GM19455 (cell line): ENCODE measurements at regions not wholly inside any gene's neighbourhood (a gene's known extent, or its start where the extent isn't known, plus 50 kb on each side); places are given as distances from the start of the nearest gene placed in this dataset.

Source experiments
- ATAC-seq: cut with Tn5 transposase; IDR thresholded peaks from one replicate; pipeline ENCODE4 v1.9.1; 2021; ENCODE audit not compliant: unreplicated experiment

DNA sequence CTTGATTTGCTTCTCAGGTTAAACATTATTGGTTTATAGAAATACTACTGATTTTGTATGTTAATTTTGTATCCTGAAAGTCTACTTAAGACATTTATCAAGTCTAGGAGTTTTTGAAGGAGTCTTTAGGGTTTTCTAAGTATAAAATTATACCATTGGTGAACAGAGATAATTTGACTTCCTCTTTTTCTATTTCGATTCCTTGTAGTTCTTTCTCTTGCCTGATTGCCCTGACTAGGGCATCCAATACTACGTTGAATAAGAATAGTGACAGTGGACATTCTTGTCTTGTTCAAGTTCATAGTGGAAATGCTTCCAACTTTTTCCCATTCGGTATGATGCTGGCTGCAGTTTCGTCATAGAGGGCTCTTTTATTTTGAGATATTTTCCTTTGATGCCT is 807.5 kb upstream of the SLC10A2 start:
- no peak for ATAC-seq

DNA sequence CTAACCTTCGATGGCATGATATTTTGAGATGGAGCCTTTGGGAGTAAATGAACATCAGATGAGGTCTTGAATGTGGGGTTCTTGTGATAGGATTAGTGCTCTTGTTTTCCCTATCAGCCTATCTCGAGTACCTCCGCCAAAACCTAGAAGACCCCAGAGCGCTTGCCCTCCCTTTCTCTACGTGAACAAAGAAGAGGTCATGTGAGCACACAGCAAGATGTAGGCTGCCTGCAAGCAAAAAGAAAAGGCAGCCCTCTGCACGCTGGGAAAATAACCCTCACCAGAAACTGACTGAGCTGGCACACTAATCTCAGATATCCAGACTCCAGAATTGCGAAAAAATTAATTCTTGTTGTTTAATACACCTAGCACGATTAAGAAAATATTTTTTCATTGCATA is 799.8 kb upstream of the SLC10A2 start:
- no peak for ATAC-seq

DNA sequence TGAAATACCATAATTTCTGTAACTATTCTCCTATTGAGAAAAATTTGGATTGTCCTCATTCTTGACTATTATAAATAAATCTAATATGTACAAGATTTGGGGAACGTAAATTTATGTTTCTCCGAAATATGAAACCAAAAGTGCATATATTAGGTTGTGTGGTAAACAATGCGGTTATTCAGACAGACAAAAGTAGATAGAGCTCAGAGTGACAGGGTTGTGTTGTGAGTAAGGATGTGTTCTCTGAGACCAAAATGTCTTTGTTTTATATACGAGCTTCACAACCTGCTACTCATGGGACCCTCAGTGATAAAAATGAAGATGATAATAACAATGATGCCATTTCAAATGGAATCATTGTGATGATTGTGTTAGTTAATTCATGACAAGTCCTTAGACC is 796.3 kb upstream of the SLC10A2 start:
- no peak for ATAC-seq

GRCh38 chr13:103859952-103860351 is 793.7 kb upstream of the SLC10A2 start:
- ATAC-seq: no peak

- ATAC-seq: no peak
Observed at GRCh38 chr13:103852036-103852435, 785.8 kb upstream of the SLC10A2 start.

GRCh38 chr13:103844471-103844870 is 778.3 kb upstream of the SLC10A2 start:
- ATAC-seq: no peak

DNA sequence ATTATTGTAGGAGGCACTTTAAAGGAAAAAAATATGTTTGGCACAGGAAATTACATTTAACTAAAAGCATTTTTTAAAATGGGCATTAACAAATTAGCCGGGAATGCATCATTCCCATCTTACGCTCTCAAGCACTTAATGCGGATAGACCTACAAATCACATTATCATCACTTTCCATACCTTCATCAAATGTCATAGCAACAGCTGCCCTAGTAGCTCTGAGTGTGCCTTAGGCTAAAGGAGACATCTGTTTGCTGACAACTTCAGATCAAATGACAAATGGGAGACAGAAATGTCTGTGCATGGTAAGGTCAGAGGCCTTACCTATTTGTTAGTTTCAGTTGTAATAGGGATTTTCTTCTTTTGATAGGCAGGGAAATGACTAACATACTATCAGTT is 773.2 kb upstream of the SLC10A2 start:
- no peak for ATAC-seq

DNA sequence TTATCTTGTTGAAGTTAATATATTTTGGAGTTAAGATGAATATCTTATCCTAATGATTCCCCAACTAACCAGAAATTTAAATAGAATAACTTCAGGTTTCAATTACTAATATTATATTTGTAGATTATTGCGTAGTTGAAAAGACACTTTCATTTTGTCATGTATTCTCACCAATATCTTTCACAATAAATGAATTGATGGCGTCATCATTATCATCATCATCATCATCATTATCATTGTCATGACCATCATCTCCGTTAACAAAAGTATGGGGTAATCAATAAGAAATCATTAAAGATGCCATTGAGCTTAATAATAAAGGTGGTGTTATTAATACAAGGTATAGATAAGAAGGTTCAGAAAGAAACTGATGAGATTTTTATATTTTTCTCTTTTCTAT is 768.8 kb upstream of the SLC10A2 start:
- no peak for ATAC-seq

DNA sequence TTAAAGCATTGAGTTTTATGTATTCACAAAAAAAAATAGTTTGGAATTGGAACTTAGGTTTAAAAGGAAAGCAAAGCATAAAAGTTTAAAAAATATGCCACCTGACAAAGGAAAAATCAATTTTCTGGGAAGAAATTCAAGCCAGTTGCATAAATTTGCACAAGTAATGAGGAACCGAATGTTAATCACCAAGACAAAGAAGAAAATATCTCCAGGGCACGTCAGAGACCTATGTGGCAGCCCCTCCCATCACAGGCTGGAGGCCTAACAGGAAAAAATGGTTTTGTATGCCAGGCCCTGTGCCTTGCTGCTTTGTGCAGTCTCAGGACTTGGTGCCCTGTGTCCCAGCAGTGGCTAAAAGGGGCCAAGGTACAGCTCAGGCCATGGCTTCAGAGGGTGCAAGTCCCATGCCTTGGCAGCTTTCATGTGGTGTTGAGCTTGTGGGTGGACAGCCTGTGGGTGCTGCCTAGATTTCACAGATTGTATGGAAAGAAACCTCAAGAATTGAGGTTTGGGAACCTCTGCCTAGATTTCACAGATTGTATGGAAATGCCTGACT is 767.2 kb upstream of the SLC10A2 start:
- no peak for ATAC-seq

- no peak for ATAC-seq
Observed at GRCh38 chr13:103815619-103816018, 749.4 kb upstream of the SLC10A2 start.

DNA sequence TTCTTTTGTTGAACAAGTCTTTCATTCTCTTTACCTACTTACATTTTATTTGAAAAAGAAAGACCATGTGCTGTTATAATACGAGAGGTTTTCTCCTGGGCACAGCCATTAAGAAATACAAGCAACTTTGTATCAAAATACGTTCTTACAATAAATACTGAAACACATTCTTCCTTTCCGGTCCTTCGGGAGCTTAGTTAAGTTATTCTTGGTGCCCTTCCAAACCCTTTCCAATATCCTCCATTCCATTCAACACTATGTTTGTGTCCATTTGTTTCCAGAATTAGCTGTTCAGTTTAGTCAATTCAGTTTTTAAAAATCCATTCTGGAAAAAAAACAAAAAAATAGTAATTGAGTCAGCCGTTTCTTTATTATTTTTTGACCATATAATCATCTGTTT is 746.8 kb upstream of the SLC10A2 start:
- no peak for ATAC-seq

GRCh38 chr13:103812558-103812957 is 746.3 kb upstream of the SLC10A2 start:
- ATAC-seq: no peak

DNA sequence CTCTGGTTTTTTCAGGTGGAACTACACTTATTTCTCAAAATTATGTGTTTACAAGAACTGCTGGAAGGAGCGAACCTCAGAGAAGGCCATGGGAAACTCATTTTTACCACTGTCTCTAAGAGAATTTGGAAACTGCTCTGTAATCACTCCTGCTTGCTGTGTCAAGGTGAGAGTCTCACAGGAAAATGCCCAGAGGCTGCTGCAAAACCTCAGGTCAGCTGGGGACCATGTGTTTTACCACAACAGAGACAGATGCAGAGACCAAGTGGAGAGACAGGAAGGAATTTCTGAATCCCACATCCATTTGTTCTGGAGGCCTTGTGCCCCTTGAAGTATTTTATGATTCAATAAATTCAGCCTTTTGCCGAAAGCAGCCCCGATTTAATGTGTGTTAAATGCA is 743.8 kb upstream of the SLC10A2 start:
- no peak for ATAC-seq

- ATAC-seq: no peak
Observed at GRCh38 chr13:103805771-103806170, 739.6 kb upstream of the SLC10A2 start.

DNA sequence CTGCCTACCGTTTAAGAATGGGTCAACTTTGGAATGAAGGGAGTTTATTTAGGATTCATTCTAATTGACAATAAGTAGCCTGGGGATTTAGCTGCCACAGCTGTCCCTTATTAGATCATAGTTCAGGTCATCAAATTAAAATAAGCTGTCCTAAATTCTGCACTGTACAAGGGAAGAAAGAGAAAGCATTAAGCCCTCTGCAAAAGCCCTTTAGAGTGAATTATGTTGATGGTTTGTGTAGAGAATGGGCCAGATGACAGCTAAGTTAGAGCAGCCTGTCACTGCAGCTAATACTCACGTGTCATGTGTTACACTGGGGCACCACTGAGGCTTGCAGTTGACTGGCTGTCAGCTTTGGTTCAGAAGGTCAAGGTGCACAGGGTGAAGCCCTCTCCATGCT is 737.1 kb upstream of the SLC10A2 start:
- ATAC-seq: no peak

GRCh38 chr13:103799028-103799427 is 732.8 kb upstream of the SLC10A2 start:
- no peak for ATAC-seq

DNA sequence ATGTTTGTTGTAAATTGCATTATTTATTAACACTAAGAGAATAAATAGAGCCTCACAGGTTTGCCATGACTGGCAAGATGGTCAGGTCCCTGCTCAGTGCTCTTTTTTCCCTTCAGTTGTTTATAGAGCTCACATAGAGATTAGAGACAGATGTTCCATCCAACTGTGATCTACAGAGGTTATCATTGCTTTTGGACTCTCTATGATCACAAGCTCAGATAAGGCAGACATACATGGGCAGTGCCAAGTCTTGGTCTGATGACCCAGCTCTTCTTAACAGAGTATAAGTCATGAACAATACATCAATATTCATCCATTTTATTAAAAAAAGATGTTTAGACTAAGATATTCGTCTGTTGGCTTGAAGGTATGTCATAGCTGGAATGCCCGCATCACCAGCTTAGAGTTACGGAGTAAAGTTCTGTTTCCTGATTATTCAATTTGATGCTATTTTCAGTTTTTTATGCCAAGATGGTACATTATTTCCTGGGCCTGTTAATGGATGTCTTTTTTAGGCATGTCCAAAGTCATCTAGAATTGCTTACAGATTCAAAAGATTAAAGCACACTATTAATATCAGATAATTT is 729.8 kb upstream of the SLC10A2 start:
- no peak for ATAC-seq

DNA sequence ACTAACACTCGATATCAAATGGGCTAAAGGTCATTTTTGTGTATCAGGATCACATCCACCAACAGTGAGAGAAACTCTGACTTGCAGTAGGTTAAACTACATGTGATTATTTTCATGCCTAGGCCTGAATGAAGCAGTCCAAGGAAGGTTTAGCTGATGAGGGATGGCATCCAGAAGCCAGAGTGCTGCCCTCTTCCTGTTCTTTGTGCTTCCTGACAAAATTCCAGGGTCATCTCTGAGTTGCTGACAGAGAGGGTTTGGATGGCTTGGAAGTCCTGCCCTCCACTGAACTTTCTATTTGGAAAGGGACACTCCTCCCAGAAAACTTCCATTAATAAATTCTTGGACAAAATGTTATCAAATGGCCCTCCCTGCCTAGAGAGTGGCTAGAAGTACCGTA is 728.3 kb upstream of the SLC10A2 start:
- no peak for ATAC-seq

GRCh38 chr13:103788061-103788652 is 721.9 kb upstream of the SLC10A2 start:
- no peak for ATAC-seq

- no peak for ATAC-seq
Observed at GRCh38 chr13:103772576-103772975, 706.4 kb upstream of the SLC10A2 start.

GRCh38 chr13:103762523-103762922 is 696.3 kb upstream of the SLC10A2 start:
- ATAC-seq: no peak

DNA sequence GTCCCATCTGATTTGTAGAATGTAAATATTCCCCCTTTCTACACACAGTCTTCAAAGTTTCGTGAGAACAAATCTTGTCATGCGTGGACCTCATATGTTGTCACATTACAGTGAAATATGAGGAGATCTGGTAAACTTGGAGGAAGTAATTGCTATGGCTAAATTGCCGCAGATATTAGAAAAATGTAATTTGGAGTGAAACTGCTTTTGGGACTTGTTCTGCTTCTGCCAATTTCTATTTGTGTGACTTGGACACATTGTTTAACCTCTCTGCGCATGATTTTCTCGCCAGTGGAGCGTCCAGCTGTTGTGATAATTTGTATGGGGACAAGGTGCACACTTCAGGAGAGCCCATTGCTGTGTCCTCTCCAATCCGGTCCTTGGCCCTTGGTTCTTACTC is 693.1 kb upstream of the SLC10A2 start:
- ATAC-seq: no peak

- ATAC-seq: no peak
Observed at GRCh38 chr13:103758222-103758621, 692.0 kb upstream of the SLC10A2 start.
